PC-3 (cell line): ENCODE measurements at regions not wholly inside any gene's neighbourhood (a gene's known extent, or its start where the extent isn't known, plus 50 kb on each side); places are given as distances from the start of the nearest gene placed in this dataset.
"Not testable (repeated sequence)": the region's sequence is repeated elsewhere in the genome, so short reads cannot be mapped to it uniquely, and the experiment has no call there.

Experiments
- EZH2phosphoT487 ChIP-seq: fragments of 300-600 bp; sonication (generic); IDR thresholded peaks from 2 replicates; pipeline ENCODE4 v1.6.1; 2018; ENCODE audit warnings: mild to moderate bottlenecking, antibody characterized with exemption, low read length, borderline replicate concordance
- TF ChIP-seq, protein P1 (sequence below): fragments of 300-600 bp; sonication (generic); conservative IDR thresholded peaks from 2 replicates; pipeline ENCODE4 v1.5.1; 2017; ENCODE audit warnings: antibody characterized with exemption, low read depth, mild to moderate bottlenecking, low read length

DNA sequence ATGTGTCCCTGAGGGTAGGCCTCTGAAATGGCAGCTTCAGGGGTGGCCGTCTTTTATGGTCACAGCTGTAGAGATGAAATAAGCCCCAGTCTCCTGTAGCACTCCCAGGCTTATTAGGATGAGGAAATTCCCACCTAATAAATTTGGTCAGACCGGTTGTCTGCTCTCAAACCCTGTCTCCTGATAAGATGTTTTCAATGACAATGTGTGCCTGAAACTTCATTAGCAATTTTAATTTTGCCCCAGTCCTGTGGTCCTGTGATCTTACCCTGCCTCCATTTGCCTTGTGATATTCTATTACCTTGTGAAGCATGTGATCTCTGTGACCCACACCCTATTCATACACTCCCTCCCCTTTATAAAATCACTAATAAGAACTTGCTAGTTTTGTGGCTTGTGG is 736.1 kb upstream of the PCDH20 start:
- TF ChIP-seq, protein P1, sequence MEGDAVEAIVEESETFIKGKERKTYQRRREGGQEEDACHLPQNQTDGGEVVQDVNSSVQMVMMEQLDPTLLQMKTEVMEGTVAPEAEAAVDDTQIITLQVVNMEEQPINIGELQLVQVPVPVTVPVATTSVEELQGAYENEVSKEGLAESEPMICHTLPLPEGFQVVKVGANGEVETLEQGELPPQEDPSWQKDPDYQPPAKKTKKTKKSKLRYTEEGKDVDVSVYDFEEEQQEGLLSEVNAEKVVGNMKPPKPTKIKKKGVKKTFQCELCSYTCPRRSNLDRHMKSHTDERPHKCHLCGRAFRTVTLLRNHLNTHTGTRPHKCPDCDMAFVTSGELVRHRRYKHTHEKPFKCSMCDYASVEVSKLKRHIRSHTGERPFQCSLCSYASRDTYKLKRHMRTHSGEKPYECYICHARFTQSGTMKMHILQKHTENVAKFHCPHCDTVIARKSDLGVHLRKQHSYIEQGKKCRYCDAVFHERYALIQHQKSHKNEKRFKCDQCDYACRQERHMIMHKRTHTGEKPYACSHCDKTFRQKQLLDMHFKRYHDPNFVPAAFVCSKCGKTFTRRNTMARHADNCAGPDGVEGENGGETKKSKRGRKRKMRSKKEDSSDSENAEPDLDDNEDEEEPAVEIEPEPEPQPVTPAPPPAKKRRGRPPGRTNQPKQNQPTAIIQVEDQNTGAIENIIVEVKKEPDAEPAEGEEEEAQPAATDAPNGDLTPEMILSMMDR = not testable (repeated sequence)
- not testable (repeated sequence) for TF ChIP-seq EZH2phosphoT487
